NCI-H748 treated with DMSO at 0.1 percent for 48 hours (cell line): ENCODE measurements at regions not wholly inside any gene's neighbourhood (a gene's known extent, or its start where the extent isn't known, plus 50 kb on each side); places are given as distances from the start of the nearest gene placed in this dataset.

Experiments used
- DNase-seq: peaks from one replicate; lab custom pipeline; 2025; lab: John Stamatoyannopoulos, UW

DNA sequence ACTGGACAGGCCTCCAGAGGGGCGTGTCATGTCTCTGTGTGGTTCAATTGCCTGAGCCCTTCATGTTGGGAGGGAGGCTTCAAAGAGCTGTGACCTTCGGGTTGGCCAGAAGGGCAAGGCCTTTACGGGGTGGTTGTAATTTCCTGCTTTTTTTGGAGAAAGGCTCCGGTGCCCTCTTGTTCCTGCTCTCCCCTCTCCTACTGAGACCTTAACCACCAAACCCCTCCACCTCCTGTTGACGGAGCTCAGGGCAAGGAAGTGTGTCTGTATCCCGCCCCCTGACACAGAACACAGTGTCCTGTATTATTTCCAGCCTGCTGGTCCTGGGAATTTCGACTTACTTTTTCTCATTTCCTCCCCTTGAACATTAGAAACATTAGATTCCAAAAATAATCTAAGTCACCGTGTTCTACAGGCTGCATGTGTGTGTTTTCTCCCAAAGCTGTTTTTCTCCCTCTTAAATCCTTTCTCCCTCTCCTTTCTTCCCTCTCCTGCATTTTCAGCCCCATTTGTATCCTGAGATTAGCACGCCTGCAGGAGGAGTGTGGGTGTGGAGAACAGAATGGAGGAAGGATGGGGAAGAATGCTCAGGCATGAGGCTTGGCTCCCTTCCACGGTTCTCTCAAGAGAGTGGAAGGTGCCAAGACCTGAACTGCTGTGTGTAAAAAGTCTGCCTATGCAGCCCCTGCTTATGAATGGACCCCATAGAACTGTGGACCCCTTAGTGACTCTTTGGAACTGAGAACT lies 285.4 kb upstream of the ROPN1 start:
- DNase-seq, result no peak

DNA sequence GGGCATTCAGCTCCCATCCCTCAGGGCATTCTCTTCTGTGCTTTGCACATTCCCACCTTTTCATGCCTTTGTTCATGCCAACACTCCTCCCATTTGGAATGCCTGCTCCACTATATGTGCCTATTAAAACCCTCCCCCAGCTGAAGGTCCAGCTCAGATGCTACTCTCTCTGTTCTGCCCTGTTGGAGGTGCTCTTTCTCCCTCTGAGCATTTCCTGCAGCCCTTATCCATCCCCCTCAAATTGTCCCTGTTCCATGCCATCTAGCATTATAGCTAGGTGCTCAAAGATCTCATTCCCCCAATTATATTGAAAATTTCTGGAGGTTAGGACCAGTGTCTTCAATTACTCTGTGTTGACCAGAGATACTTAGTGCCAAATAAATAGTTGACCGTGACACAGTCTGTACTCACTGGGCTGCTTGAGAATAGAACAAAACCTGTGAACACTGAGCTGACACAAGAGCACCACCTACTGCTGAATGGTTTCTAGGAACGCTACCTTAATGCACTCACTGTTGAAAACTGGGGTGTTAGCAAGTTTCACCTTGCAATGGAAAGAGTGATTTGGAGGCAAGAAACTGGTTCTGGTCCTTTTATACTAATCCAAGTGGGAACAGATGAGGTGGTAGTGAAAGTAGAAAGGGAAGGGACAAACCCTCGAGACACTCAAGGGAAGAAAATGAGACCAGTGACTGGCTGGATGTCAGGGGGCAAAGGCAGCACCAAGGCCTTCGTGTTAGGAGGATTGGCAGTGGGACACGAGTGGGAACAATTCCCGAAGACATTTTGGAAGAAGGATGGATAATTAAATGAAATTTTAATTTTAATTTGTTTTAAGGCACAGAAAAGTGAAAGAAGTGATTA lies 289.8 kb upstream of the ROPN1 start:
- DNase-seq, result peak; percentile 2

DNA sequence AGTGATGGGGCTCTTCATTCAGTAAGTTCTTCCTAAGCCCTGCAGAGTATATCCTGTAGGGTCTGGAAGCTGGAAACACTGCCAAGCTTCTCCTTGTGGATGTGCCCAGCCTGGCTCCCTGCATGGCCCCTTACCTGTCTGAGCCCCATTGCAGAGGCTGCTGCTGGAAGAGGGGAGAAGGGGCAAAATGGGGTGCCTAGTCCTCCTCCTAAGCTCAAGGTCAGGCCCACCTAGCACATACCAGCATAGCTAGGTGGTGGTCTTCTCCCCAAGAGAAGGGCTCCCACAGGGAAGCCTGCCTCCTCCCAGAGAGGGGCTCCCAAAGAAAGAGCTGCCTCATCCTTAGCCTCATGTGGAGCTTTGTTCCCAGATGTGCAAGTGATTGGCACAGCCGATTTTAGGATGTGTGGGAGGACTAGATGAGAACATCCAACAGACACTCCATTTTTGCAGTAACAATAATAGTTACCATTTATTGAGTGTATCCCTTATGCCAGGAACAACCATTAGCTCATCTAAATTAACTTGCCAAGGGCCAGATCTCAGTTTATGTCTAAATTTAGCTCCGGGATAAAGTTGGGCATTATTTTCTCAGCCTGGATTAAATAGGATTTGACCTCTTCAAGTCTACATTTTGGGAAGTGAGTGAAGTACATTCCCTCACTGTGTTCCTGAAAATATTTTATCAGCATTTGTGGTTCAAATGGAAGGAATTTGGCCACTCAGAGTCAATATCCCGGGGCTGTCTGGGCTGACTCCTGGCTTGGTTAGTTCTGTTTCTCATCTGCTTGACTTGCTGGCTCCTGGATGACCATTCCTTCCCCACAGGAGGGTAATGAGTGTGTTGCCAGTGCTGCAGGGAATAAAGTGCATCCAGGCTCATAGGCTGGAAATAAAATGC lies 291.1 kb upstream of the ROPN1 start:
- DNase-seq, result no peak

DNA sequence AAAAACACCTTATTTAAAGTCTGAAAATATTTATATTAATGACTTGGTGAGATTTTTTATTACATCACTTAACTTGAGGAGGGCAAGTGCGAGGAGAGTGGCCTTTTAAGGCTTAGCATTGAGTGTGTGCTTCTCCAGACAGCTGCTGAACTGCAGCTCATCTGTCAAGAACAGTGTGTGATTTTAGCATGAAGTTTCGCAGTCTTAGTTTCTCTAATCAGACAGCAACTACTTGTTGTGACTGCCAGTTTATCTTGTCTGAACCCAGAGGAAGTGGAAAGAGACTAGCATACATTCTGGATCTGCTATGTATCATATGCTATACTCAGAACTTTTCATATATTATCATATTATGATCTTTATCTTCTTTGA lies 291.7 kb upstream of the ROPN1 start:
- no peak for DNase-seq

DNA sequence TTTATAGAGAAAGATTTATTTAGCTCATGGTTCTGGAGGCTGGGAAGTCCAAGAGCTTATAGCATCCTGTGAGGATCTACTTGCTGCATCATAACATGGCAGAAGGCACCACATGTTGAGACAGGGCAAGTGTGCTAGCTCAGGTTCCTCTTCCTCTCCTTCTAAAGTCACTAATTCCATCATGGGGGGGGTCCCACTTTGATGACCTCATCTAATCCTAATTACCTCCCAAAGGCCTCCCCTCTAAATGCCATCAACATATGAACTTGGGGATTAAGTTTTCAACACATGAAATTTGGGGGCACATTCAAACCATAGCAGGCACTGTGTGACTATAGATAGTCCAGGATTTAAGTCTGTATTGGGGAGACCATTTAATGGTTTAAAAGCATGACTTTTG lies 297.1 kb upstream of the ROPN1 start:
- DNase-seq, result no peak

DNA sequence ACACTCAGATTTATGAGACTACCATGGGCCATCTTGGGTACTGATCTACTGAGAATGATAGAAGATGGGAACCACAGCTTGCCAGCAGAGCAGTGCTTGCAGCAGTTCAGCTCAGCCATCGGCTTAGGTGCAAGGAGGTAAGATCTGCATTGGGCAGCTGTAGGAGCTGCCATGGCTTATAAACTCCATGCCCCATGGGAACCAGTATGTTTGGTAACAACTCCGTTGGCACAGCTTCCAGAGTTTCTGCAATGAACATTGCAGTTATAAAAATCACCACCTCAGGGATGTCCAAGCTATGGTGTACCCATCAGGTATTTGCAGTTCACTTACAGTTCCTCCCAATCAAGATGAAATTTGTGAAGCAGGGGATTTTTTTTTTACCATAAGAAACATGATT lies 299.1 kb upstream of the ROPN1 start:
- DNase-seq, result no peak

DNA sequence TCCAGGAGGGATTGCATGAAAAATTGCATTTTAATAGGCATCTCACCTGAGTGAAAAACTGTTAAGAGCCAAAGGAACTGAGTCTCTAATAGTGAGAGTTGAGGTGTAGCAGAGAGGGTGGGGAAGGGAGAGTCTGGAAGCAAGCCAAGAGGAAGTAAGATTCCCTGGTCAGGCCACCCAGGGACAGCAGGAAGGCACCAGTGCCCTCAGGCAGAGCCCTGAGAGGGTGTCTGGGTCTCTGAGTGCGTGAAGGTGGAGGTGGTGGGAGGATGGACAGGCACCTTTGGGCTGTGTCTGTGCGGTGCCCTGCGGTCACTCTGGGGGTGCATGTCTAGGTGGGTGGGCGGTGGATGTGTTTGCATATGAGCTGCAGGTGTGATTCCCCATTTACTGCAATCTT lies 300.4 kb upstream of the ROPN1 start:
- DNase-seq, result no peak

DNA sequence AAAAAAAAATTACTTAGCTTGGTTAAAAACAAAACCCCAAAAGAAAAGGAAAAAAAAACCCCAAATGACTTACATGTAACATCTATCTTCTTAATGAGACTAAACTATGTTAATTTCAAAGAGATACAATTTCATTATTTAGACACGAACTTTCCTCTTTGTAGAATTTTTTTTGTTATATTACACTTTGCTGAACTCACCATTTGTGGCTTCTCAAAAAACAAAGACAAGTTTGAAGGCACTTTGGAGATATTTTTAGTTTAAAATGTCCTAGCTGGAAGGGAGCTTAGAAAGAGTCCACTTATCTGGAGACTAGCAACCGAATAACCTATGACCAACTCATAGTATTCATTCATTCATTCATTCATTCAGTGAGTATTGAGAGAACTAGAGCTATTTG lies 301.7 kb upstream of the ROPN1 start:
- no peak for DNase-seq

DNA sequence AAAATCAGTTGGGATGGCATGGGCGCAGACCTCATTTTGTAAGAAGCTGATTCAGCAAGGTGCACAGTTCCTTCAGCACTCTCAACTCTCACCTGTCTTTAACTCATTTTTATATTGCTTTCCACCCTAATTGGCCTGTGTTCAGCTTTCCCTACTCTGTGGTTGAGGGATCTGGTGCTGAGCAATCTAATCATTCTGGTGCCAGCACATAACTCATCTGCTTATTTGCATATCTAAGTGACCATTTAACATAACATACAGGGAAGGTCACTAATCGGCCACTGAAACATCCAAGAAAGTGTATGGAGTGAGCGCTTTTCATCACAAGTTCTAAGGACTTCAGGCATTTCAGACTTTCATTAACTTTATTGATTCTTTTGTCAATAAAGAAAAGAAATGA lies 303.4 kb upstream of the ROPN1 start:
- no peak for DNase-seq

DNA sequence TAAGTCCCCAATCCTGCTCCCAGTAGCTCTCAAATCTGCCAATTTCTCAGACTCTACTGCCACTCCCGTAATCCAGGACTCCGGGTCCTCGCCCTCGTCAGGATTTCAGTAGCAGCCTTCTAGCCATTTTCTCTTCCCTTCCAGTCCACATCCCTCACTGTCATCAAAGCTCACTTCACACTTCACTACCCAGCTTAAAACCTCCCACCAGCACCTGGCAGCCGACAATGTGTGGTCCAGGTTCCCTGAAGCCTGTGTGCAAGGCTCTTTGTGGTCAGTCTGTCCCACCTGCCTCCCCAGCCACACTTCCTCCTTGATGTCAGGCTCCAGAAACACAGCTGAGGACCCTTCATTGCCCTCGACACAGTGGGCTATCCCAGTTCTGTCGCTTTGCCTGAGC lies 304.5 kb upstream of the ROPN1 start:
- DNase-seq, result no peak

DNA sequence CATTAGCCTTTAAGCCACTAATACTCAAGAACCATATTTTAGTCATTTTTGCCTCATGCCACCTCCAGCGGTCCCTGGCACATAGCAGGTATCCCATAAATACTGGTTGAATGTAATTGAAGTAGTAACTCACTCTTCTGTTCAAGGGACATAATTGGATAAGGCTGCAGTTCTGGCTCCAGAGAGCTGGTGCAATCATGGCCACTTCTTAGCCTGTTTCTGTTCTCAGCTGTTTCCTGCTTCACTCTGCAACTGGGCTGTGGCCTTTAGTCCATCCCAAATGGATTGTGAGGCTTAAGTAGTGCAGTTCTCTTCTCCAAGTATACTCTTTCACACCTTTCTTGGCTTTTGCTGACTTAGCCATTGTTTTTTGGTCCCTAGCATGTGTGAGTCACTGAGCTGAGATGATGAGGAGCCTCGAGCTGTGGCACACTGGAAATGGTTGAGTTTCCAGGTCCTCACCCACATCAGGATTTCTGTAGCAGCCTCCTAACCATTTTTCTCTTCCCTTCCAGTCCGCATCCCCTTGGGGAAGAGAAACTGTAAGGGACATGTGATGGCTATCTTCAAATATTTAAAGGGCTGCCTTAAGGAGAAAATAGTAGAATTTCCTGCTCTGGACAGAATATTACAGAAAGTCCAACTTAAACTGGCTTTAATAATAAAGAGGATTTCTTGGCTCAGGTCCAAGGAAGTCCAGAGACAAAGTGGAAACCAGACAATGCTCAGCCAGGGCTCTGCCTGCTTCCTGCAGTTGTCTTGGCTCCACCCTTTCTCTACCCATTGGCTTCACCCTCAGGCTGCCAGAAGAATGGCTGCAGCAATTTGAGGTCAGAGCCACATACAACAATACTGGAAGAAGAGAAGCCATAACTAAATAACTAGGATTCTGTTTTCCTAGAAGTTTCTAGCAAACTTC lies 305.4 kb upstream of the ROPN1 start:
- DNase-seq, result no peak

DNA sequence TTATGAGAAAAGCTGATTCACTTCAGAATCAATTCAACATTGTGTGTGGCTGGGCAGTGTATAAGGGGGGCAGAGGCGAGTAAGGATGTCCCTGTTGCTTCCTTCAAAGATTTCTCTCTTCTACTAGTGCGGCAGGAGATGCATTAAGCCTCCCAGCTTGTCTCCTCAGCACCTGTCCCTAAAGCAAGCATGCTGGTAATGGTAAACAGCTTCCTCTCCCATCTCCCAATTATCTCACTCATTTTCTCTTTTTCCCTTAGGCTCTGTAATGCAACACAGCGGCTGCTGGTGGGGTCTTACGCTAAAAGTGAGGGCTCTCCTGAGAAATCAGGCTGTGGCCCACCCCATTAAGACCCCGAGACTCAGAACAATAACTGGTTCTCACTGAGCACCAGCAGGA lies 306.4 kb upstream of the ROPN1 start:
- no peak for DNase-seq

DNA sequence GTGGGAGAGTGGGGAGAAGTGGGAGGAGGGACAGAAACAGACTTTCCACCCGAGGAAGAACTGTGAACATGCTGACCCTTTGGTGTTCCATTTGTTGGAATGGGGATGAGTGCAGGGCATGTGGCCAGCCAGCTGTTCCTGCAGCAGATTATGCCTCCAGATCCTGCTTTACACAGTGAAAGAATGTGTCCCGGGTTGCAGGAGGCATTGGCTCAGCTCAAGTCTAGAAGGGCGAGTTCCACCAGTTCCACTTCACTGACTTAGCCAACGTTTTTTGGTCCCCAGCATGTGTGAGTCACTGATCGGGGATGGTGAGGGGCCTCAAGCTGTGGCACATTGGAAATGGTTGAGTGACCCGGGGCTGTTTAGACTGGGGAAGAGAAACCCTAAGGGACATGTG lies 307.0 kb upstream of the ROPN1 start:
- no peak for DNase-seq

DNA sequence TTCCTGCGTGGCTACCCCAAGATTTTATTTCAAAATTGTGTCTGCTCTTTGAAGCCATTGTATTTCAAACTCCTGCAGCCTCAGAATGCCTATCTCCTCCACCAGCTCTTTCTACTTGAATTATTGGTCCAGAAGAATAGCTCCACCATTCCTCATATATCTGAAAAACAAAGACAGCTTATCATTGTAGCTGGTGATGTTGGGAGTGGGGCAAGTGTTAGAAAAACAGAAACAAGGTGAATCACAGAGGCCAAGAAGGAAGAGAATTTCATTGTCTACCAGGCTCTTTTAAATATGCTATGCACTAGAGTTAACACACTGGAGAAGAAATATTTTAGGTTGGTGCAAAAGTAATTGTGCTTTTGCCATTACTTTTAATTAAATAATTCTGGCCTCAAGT lies 307.9 kb upstream of the ROPN1 start:
- DNase-seq, result no peak

DNA sequence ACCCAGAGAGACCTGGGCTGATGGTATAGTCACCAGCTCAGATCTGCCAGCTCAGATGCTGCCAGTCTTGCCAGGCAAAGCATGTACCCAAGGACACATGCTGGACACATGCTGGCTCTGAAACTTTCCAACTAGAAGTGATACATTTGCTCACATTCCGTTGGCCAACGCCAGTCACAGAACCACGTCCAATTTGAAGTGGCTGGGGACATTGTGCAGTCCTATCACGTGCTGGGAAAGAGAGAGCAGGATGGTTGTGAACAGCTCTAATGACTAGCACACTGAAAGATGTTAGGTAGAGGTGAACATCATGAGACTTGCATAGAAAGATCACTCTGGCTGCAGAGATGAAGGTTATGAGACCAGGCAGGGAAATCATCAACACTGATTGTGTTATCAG lies 308.5 kb upstream of the ROPN1 start:
- DNase-seq, result no peak

DNA sequence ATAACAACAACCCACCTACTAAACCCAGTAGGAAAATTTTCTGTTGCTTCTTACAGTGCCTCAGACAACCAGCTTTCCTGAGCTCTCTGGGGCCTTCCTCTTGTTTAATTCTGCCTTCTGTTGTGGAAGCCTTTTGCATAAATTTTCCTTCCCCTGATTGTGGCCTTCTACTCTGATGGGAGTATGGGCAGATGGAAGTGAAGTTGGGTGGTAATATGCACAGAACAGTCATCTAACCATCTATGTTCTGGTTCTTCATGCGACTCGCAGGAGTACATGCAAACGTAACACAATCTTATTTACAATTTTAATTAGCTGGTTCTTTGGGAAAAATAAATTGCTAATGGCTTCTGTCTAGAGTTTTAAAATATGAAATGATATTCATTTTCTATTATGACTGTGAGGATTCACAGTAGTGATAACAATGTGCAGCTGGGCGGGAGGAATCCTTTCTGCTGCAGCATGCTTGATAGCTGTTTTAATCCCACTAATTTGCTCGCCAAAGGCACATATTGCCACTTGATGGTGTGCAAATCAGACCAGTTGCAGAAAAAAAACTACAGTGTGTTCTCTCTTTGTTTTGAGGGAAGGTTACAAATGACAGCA lies 311.5 kb upstream of the ROPN1 start:
- DNase-seq, result no peak

DNA sequence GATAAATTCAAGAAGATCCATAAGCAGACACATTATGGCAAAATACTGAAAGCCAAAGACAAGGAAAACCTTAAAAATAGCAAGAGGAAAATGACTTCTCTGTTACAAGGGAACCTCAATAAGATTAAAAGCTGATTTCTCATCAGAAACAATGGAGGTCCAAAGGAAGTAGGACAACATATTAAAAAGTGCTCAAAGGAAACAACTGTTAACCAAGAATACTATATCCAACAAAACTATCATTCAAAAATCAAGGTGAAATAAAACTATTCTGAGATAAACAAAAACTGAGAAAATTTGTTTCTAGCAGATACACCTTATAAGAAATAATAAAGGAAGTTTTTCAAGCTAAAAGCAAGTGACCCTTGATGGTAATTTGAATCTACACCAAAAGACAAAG lies 314.7 kb upstream of the ROPN1 start:
- no peak for DNase-seq

DNA sequence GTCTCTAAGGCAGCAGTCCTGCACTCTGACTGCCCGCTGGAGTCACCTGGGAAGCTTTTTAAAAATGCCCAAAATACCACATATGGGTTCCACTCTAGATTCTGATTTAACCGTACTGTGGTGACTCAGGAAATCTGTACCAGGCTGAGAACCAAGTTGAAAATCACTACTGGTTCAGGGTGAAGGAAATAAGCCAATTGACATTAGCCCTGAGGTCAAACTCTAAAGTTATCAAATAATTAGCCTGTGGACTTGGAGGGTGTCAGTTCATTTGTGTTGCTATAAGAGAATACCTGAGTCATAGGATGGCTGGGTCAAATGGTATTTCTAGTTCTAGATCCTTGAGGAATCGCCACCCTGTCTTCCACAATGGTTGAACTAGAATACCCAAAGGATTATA lies 321.7 kb upstream of the ROPN1 start:
- no peak for DNase-seq

DNA sequence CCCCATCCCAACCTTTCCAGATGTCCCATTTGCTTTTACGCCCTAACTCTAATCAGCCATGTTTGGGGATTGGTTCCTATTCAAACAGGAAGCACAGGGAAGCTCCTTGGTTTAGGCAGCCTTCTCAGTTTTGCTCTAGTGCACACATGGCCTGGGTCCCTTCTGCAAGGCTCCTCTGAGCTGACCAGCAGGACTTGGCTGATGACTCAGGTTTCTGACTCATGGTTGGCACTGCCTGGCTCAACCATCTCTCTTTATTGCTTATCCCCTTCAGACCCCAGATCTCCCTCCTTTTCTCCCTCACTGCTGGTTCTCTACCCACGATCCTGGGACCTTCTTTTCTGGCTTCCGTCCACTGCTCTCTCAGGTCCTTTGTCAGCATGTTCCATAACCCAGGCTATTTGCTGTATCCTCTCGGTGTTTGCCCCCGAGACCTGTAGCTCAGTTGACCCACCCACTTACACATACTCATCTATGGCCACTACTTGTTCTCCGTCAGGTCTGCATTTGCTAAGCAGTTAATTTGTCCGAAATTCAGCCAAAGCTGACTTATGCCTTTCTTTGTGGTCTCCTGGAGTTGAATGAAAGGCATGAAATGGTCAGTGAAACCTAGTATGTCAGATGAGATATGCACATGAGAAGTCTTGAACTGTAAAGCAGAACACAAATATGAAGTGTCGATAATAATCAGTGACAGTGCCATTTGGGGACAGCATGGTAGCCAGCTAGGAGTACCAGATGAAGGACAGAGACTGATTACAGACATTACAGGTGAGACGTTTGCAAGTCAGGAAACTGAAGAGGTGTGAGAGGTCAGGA lies 323.5 kb upstream of the ROPN1 start:
- no peak for DNase-seq

DNA sequence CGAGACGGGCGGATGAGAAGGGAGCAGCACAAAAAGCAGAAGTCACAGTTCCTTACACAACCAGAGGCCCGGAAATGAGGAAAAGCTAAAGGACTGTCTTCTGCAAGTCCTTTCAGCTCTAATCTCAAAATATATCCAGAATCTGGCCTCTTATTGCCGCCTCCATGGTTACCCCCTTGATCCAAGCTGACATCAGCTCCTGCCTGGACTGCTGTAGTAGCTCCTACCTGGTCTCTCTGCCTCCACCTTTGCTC lies 324.0 kb upstream of the ROPN1 start:
- no peak for DNase-seq

DNA sequence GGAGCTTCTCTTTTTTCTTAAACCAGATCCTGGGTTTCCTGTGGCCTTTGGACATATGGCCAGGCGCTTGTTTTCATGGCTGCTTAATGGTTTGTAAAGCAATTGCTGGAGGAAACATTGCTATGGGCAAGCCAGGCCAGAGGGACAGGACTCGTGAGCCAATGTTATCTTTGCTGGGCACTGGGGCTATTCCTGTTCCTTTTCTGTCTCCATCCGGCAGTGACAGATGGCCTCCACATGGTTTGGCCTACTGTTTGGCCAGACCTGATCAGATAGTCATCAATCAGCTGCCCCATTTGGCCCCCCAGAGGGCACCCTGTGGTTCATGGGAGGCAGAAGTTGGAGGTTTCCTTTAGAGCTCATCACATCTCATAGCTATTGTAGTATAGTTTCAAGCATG lies 326.1 kb upstream of the ROPN1 start:
- no peak for DNase-seq
